Activated CD8-positive, alpha-beta memory T cell treated with anti-CD3 and anti-CD28 coated beads, Interleukin-2, amount 50 U/mL, for 48 hours (primary cell): ENCODE measurements at regions not wholly inside any gene's neighbourhood (a gene's known extent, or its start where the extent isn't known, plus 50 kb on each side); places are given as distances from the start of the nearest gene placed in this dataset.
"Not testable (repeated sequence)": the region's sequence is repeated elsewhere in the genome, so short reads cannot be mapped to it uniquely, and the experiment has no call there.

ENCODE experiments used
- DNase-seq: peaks from one replicate; pipeline ENCODE4 v3.0.0-alpha.2; 2020

DNA sequence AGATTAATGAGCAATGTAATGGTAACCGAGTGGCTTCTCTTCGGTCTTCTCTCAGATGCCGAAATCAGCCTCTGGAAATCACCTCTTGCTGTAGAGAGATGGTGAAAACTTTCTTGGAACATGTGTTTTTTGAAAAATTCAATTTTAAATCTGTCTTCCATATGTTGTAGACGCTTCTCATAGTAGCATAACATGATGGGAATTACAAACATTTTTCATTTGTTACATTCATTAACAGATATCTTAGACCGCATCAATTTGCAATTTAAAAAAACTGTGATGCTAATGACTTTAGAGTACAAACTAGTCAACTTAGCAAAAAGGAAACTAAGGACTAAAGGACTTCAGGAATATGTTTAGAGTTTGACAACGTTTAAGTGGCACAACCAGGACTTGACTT, 275.2 kb downstream of the ASXL3 start:
- no peak for DNase-seq

- DNase-seq, result no peak
Observed at GRCh38 chr18:33851546-33852078, 273.6 kb downstream of the ASXL3 start.

DNA sequence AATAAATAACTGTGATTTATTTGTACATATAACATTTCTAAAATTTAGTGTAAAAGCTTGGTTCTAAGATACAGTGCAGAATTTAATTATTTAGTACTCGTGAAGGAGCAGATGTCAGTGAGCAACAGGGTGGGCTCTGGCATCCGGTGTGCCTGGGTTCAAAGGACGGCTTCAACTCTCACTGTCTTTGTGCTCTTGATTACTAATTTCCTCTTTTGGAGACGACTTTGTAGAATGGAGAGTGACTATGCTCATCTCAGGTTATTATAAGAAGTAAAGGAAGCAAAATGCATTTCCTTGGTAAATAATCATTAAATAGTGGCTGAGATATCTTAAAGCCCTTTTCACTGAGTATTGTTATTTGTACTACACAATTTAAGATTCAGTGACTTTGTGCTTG, 271.7 kb downstream of the ASXL3 start:
- no peak for DNase-seq

DNA sequence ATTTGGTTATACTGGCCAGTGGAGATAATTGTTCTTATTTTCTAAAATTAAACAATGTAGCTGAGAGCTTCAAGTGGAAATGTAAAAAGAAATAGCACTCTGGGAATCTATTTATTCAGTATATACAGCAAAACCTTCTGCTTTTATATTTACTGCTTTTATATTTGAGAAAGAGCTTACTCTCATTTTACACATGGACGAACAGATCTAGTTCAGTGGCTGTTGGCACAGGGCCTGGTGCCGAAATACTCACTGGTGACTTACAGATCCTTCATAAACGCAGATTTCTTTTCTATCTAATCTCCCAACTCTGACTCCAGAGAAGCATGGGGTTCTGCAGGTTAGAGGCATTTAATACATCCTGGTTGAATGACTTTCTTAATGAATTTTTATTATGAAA, 266.2 kb downstream of the ASXL3 start:
- DNase-seq, result no peak

DNA sequence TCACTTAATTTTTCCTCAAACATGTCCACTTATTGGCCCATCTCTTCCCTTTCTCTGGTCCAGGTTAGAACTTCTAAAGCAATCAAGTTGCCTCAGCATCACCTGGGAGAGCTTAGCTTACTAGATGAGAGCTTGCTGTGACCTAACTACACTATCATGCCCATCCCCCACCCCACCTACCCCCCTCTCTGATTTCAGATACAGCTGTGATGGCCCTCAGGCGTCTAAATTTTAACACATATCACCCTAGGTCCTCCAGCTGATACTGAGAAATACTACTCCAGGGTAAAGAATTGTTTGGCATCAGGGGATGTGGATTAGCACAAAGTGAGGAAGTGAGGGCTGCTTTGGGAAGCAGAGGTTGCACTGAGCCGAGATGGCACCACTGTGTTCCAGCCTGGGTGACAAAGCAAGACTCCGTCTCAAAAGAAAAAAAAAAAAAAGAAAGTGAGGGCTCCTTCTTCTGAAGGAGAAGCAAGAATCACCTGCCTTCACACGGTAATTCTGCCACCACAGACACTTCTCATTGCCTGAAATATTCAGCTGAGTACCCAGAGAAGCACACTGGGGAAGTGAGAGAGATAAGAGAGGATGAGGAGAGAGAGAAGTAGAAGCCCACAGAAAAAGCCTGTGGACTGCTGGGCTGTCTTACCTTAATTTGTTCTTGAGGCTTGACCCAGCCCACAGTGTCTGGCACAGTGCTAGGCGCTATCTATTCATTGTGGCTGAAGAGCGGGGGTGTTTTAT, 263.4 kb downstream of the ASXL3 start:
- DNase-seq, result no peak

- no peak for DNase-seq
Observed at GRCh38 chr18:33840212-33840593, 262.2 kb downstream of the ASXL3 start.

DNA sequence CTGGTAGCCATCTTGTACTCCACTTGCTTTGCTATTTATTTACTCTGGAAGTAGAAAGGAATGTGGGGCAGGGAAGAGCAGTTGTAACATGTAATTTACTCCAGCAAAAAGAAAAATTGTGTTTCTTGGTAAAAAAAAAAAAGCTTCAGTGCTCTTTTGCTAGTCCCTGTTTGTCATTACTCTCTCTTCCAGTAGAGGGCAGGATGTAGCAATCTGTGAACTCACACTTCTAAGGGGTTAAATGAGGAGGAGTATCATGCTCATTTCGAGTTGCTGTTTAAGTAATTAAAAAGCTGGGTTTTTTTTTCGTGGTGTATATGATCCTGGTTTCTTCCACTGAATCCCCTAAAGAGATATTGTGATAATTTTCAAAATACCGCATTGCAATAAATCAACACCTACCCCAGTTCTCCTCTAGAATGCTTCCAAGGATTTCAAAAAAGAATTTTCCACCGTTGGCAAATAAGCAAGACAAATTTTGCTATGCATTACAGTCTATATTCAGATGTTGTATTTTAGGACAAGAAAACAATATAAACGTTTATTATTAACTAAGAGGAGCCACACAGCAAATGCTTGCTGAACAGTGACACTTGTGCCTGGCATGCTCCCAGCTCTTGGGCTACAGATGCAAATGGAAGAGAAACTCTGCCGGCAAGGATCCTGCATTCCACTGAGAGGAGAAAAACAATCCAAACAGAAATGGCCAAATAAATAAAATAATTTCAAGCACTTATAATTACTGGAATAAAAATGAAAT, 261.6 kb downstream of the ASXL3 start:
- no peak for DNase-seq

- no peak for DNase-seq
Observed at GRCh38 chr18:33838054-33838453, 260.0 kb downstream of the ASXL3 start.

GRCh38 chr18:33837191-33837590, 259.2 kb downstream of the ASXL3 start:
- DNase-seq, result no peak

DNA sequence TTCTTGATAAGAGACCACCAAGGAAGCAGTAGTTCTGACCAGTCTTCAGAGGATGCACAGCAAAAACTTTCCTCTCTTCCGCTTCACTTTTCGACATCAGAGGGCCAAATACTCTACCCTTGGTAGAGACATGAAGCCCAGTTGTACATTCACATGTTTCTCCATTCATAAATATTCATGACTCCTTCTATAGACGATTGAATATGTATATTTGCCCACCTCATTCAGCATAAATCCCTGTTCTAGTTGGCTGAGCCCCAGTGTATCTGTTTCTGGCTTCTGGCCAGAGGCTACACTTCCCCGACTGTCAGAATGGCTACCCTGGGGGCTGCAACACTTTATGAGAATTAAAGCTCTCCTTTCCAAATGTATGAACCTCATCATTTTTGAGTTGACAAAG, 258.5 kb downstream of the ASXL3 start:
- no peak for DNase-seq

GRCh38 chr18:33835419-33835818, 257.4 kb downstream of the ASXL3 start:
- DNase-seq, result no peak

- no peak for DNase-seq
Observed at GRCh38 chr18:33833842-33834241, 255.8 kb downstream of the ASXL3 start.

- no peak for DNase-seq
Observed at GRCh38 chr18:33831424-33831823, 253.4 kb downstream of the ASXL3 start.

- DNase-seq, result no peak
Observed at GRCh38 chr18:33830213-33830612, 252.2 kb downstream of the ASXL3 start.

DNA sequence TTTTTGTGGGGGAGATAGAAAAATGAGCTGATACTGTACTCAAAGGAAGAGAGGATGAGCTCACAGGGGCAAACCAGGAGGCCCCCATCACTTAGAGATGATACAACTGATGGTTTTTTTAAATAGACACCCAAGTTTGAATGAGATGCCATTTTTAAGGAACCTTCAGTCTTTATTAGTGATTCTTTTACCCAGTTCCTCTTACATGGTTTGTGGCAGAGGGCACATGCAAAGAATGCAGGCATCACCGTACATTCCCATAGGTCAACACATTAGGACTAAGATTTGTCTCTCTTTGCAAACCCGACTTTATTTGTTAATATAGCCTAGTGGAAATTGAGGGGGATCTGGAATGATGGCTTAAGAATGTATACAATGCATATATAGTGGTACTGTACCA, 250.9 kb downstream of the ASXL3 start:
- no peak for DNase-seq

DNA sequence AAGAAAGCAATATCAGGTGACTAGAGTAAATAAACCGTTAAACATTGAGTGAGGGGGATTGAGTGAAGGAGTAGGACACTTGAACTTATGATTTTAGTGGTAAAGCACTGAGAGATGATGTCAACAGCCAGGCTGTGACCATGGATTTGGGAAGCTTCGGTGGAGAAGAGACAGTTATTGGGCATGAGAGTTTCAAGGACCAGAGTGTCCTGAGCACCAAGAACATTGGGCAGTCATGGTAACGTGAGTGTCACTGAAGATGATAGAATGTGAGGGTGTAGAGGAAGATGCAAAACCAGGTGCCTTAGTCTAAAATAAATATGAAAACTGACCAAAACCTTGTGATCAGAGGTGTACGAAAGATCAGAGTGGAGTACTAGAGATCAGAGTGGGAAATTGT, 248.1 kb downstream of the ASXL3 start:
- DNase-seq, result no peak

DNA sequence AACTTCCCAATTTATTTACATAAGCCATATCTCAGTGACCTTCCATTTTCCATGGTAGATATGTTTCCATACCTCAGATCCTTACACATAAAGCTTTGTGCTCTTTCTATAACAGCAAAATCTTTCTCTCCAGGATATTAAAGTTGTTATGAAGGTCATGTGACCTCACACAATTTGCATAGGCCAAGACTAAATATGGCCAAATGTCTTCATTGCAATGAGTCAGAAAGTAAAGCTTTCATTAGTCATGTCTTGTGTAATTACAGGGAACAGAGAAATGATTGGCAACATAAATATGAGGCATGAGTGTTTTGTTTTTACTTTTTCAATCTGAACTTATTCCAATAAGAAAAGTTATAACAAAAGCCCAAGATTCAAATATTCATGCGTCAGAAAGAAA, 243.5 kb downstream of the ASXL3 start:
- no peak for DNase-seq

GRCh38 chr18:33820517-33821371, 242.7 kb downstream of the ASXL3 start:
- DNase-seq, result no peak

GRCh38 chr18:33819692-33820343, 241.8 kb downstream of the ASXL3 start:
- DNase-seq, result not testable (repeated sequence)

GRCh38 chr18:33818145-33818544, 240.1 kb downstream of the ASXL3 start:
- DNase-seq, result no peak

DNA sequence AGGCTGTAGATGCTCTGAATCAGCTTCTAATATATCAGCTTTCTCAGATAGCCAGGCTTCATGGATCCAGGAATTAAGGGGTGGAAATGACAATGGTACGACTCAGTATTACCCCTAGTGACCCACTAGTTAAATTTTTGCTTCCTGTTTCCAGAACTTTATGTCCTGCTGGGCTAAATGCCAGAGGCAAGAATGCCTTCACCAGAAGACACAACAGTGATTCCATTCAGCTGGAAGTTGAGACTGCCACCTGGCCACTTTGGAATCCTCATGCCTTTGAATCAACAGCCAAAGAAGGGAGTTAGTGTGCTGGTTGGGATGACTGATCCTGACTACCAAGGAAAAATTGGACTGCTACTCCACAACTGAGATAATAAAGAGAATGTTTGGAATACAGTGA, 239.1 kb downstream of the ASXL3 start:
- no peak for DNase-seq

DNA sequence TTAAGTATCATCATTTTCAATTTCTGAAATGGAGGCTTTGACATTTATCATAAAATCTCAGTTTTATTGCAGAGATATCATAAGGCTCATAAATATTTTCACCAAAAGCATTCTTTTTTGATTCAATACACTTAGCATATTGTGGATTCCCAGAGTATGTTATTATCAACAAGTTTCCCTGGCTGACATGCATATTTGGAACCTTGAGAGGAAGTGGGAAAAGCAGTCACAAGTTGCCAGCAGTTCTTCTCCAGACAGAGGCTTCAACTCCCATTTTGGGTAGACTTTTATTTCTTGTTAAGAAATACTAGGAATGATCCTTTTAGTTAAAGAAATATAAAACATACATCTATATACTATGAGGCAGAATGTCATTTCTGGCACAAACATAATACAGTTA, 236.5 kb downstream of the ASXL3 start:
- no peak for DNase-seq

DNA sequence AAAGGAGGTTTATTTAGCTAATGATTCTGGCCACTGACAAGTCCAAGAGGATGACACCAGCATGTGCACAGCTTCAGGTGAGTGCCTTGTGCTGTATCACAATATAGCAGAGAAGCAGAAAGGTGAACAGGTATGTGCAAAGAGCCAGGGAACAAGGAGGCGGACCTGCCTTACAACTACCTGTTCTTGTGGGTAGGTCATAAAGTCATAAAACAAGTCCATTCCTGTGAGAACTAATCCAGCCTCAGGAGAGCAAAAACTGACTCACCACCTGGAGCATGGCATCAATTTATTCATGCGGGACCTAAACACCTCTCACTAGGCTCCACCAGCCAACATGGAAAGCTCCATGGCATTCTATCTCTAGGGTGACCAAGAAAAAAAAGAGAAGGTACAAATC, 234.2 kb downstream of the ASXL3 start:
- no peak for DNase-seq
